ENCODE measurements at regions not wholly inside any gene's neighbourhood (a gene's known extent, or its start where the extent isn't known, plus 50 kb on each side); places are given as distances from the start of the nearest gene placed in this dataset.

DNA sequence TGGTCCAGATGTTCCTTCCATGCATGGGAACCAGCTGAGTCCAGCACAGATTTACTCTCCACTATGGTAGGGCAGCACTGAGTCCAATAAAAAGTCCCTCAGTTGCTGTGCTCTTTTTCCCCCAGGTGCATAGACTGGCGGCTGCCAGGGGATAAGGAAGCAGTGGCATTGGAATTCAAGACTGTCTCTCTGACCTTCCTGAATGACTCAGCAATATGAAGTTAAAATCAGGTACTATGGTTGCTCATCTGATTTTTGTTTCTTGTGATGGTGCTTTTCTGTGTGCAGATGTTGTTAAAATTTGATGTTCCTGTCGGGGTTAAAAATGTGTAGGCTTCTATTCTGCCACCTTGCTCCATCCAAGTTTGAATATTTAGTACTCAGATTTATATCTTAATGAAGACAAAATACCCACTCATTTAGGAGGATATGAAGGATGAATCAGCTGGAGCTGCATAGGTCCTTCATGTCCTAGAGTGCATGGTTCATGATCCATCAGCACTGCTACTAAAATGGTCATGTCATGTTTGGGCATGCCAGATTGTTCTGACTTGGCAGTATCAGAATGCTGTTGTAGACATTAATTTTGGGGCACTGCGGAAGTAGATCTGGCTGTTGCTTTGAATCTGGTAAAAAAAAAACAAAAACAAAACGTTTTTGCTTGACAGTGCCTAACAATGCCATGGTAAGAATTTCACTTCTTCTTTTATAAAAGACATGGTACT lies 321.2 kb upstream of the MAP3K7 start:
- ATAC-seq (no peak), DNase-seq (no peak)
- no peak overlapping the region for H3K4me3 ChIP-seq
- intact Hi-C loops (cut with DNase I), result no loop called here
- H3K9me3 ChIP-seq, result no peaks in the 10 kb centered on the region
- no peaks in the 10 kb centered on the region for H3K27me3 ChIP-seq
- TF ChIP-seq, protein P1, sequence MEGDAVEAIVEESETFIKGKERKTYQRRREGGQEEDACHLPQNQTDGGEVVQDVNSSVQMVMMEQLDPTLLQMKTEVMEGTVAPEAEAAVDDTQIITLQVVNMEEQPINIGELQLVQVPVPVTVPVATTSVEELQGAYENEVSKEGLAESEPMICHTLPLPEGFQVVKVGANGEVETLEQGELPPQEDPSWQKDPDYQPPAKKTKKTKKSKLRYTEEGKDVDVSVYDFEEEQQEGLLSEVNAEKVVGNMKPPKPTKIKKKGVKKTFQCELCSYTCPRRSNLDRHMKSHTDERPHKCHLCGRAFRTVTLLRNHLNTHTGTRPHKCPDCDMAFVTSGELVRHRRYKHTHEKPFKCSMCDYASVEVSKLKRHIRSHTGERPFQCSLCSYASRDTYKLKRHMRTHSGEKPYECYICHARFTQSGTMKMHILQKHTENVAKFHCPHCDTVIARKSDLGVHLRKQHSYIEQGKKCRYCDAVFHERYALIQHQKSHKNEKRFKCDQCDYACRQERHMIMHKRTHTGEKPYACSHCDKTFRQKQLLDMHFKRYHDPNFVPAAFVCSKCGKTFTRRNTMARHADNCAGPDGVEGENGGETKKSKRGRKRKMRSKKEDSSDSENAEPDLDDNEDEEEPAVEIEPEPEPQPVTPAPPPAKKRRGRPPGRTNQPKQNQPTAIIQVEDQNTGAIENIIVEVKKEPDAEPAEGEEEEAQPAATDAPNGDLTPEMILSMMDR (IDR thresholded peaks at IDR 0.05), result no peak
- TF ChIP-seq POLR2A (IDR thresholded peaks at IDR 0.05), result no peak
- H3K36me3 ChIP-seq, result no peaks in the 10 kb centered on the region
- 47% methylated on average over 4 of the region's 4 CpGs for WGBS (ENCODE audit: insufficient coverage, low coverage, low lambda C conversion rate, missing lambda C conversion rate)
- H3K4me1 ChIP-seq, result no peaks in the 10 kb centered on the region
- no peak overlapping the region for H3K27ac ChIP-seq

DNA sequence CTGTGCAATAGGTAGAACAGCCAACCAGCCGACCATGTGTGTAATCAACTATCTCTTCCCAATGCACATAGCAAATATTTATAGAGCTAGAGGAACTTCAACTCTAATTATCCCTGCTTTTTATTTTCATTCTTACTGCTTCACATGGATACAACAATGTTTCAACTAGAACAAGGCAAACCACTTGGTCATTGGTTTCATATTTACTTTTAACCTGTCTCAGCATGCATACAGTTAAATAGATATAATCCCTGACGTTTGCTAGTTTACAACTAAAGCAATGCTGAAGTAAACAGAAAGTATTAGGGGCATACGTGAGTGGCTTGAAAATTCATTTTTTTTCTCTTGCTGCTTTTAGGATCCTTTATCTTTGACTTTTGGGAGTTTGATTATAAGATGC lies 318.5 kb upstream of the MAP3K7 start:
- no peak overlapping the region for H3K27ac ChIP-seq
- DNase-seq (no peak), ATAC-seq (no peak)
- TF ChIP-seq POLR2A (IDR thresholded peaks at IDR 0.05), result no peak
- 20% methylated on average over 3 of the region's 3 CpGs for WGBS (ENCODE audit: insufficient coverage, low coverage, low lambda C conversion rate, missing lambda C conversion rate)
- intact Hi-C loops (cut with DNase I), result no loop called here
- no peaks in the 10 kb centered on the region for H3K4me1 ChIP-seq
- no peak overlapping the region for H3K4me3 ChIP-seq
- H3K27me3 ChIP-seq, result no peaks in the 10 kb centered on the region
- no peaks in the 10 kb centered on the region for H3K9me3 ChIP-seq
- H3K36me3 ChIP-seq, result no peaks in the 10 kb centered on the region

DNA sequence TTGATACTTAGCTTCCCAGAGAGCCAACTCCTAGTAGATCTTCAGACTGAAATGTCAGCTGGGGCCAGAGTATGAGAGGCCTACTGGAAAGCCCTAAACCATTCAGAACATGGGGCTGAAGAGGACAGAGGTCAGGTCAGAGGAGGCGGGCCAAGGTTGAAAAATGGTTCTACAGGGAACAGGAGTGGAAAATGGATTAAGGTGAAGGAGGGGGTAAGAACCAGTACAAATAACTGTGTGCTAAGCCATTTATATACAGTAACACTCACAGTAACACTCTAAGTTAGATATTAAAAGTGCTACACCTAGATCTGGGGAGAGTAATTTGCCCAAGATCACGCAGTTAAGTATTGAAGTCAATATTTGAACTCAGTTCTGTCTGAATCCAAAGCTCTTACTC lies 313.2 kb upstream of the MAP3K7 start:
- no peak for ATAC-seq
- 58% methylated on average over 2 of the region's 2 CpGs for WGBS (ENCODE audit: insufficient coverage, low coverage, low lambda C conversion rate, missing lambda C conversion rate)

DNA sequence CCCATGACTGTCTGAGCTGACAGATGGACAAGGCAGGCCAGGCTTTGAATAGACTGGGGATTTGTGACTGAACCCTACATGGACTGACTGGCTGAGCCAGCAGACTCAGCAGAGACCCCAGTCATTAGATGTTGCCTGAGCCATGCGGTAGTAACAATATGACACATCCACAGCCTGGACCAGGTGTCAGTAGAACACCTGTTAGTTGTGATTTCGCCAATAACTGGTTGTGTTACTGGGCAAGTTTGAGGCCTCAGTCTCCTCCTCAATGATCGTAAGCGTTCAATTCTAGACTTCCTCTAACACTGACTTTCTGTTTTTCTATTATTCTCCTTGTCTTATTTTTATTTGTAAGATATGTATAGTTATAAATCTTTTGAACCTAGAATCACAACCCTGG lies 311.9 kb upstream of the MAP3K7 start:
- H3K4me3 ChIP-seq, result no peak overlapping the region
- ATAC-seq (no peak), DNase-seq (no peak)
- H3K36me3 ChIP-seq, result no peaks in the 10 kb centered on the region
- intact Hi-C loops (cut with DNase I), result no loop called here
- H3K27me3 ChIP-seq, result no peaks in the 10 kb centered on the region
- no peak overlapping the region for H3K27ac ChIP-seq
- H3K4me1 ChIP-seq, result no peaks in the 10 kb centered on the region
- H3K9me3 ChIP-seq, result no peaks in the 10 kb centered on the region
- no peak for TF ChIP-seq POLR2A (IDR thresholded peaks at IDR 0.05)
- TF ChIP-seq, protein P1 (IDR thresholded peaks at IDR 0.05), result no peak
- WGBS (ENCODE audit: insufficient coverage, low coverage, low lambda C conversion rate, missing lambda C conversion rate), result 77% methylated on average over 3 of the region's 4 CpGs

More for the DNA sequence above, 313.2 kb upstream of the MAP3K7 start:
- TF ChIP-seq, protein P1 (IDR thresholded peaks at IDR 0.05), result no peak
- TF ChIP-seq POLR2A (IDR thresholded peaks at IDR 0.05), result no peak
- H3K27me3 ChIP-seq, result no peaks in the 10 kb centered on the region
- H3K4me3 ChIP-seq, result no peak overlapping the region
- no peak overlapping the region for H3K27ac ChIP-seq
- H3K9me3 ChIP-seq, result no peaks in the 10 kb centered on the region
- intact Hi-C loops (cut with DNase I), result no loop called here
- DNase-seq, result no peak
- no peaks in the 10 kb centered on the region for H3K4me1 ChIP-seq
- no peaks in the 10 kb centered on the region for H3K36me3 ChIP-seq

DNA sequence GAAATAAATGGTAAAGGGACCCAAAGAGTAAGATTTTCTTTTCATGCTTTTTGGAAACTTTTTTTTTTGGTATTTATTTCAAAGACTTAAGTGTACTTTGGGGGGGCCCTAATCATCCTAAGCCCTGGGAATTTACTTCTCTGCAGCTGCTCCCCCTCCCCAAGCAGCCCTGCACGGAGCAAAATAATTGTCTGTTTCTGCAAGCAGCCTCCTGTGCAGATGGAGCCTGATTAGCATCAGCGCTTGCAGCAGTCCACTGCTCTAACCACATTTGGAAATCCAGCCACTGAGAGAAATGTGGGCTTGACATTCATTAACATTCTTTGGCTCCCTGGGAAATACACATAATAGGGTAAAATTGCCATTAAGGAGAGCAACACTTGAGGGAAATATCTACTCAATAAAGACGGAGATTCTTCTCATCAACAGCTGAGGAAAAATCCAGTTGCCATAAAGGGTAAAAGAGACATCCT lies 309.2 kb upstream of the MAP3K7 start:
- H3K27me3 ChIP-seq, result no peaks in the 10 kb centered on the region
- no peaks in the 10 kb centered on the region for H3K9me3 ChIP-seq
- no peak overlapping the region for H3K27ac ChIP-seq
- ATAC-seq, result no peak
- no peak for DNase-seq
- 36% methylated on average over 3 of the region's 3 CpGs for WGBS (ENCODE audit: insufficient coverage, low coverage, low lambda C conversion rate, missing lambda C conversion rate)
- intact Hi-C loops (cut with DNase I), result no loop called here
- no peak overlapping the region for H3K4me3 ChIP-seq
- no peaks in the 10 kb centered on the region for H3K36me3 ChIP-seq
- H3K4me1 ChIP-seq, result no peaks in the 10 kb centered on the region
- TF ChIP-seq POLR2A (IDR thresholded peaks at IDR 0.05), result no peak
